Pulmonary artery endothelial cell (primary cell): ENCODE measurements at regions not wholly inside any gene's neighbourhood (a gene's known extent, or its start where the extent isn't known, plus 50 kb on each side); places are given as distances from the start of the nearest gene placed in this dataset.
A peak's percentile ranks its signal among the peaks of the same experiment; 100 is the strongest.

Experiments
- DNase-seq: peaks from one replicate; pipeline ENCODE4 v3.0.0-alpha.2; 2011; ENCODE audit warnings: low read depth, low spot score

GRCh38 chr9:81391457-81391825 lies 297.9 kb downstream of the TLE1 start:
- no peak for DNase-seq

- peak; percentile 24 for DNase-seq
These were observed 298.4 kb downstream of the TLE1 start for GRCh38 chr9:81390792-81391456.

GRCh38 chr9:81389569-81389993 lies 299.8 kb downstream of the TLE1 start:
- peak; percentile 98 for DNase-seq

- DNase-seq, result no peak
These were observed 300.5 kb downstream of the TLE1 start for GRCh38 chr9:81388831-81389230.

- no peak for DNase-seq
These were observed 301.8 kb downstream of the TLE1 start for GRCh38 chr9:81387360-81388106.

- DNase-seq, result no peak
These were observed 304.4 kb downstream of the TLE1 start for GRCh38 chr9:81384911-81385310.

- no peak for DNase-seq
These were observed 307.1 kb downstream of the TLE1 start for GRCh38 chr9:81382281-81382680.

- DNase-seq, result no peak
These were observed 307.7 kb downstream of the TLE1 start for GRCh38 chr9:81381694-81382093.

- DNase-seq, result no peak
These were observed 308.6 kb downstream of the TLE1 start for GRCh38 chr9:81380504-81381359.

- no peak for DNase-seq
These were observed 309.7 kb downstream of the TLE1 start for GRCh38 chr9:81379655-81380054.

- DNase-seq, result no peak
These were observed 311.4 kb downstream of the TLE1 start for GRCh38 chr9:81377921-81378320.

GRCh38 chr9:81377320-81377719 lies 312.0 kb downstream of the TLE1 start:
- DNase-seq, result no peak

- DNase-seq, result no peak
These were observed 313.9 kb downstream of the TLE1 start for GRCh38 chr9:81375187-81376100.

GRCh38 chr9:81374459-81375186 lies 314.7 kb downstream of the TLE1 start:
- DNase-seq, result no peak

GRCh38 chr9:81373294-81373693 lies 316.1 kb downstream of the TLE1 start:
- no peak for DNase-seq

- no peak for DNase-seq
These were observed 316.6 kb downstream of the TLE1 start for GRCh38 chr9:81372628-81373191.

GRCh38 chr9:81371824-81372223 lies 317.5 kb downstream of the TLE1 start:
- DNase-seq, result no peak

GRCh38 chr9:81370650-81371049 lies 318.7 kb downstream of the TLE1 start:
- DNase-seq, result no peak

- no peak for DNase-seq
These were observed 319.3 kb downstream of the TLE1 start for GRCh38 chr9:81370096-81370495.

- DNase-seq, result no peak
These were observed 320.2 kb downstream of the TLE1 start for GRCh38 chr9:81369121-81369520.
